RPMI8226 (cell line): ENCODE measurements at regions not wholly inside any gene's neighbourhood (a gene's known extent, or its start where the extent isn't known, plus 50 kb on each side); places are given as distances from the start of the nearest gene placed in this dataset.

Experiments
- DNase-seq: peaks from one replicate; pipeline ENCODE4 v3.0.0-alpha.2; 2015

DNA sequence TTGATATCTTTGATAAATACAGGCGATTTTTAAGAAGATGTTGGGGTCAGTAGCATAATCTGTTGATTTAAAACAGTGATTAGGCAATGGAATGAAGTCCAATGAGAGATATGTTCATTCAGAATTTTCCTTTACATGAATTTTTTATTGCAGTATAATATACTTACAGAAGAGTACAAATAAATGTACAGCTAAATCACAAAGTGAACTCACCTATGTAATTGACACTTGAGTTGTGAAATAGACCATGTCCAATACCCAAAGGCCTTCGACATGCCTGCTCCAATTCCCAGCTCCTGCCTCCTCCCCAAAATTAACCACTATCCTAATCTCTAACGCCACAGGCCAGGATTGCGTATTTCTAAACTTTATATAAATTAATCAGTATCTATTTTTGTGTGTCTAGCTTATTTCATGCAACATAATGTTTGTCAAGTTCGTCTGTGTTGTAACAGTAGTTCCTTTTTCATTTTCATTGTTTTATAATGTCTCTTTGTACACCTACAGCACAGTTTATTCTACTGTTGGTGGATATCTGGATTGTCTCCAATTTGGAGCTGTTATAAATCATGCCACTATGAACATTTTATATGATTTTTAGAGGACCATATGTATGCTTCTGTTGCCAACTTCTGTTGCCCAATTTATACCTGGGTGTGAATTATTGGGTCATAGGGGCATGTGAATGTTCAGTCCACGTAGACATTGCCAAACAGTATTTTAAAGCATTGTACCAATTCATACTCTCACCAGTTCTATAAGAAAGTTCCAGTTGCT is 208.3 kb downstream of the TLE1 start:
- no peak for DNase-seq

DNA sequence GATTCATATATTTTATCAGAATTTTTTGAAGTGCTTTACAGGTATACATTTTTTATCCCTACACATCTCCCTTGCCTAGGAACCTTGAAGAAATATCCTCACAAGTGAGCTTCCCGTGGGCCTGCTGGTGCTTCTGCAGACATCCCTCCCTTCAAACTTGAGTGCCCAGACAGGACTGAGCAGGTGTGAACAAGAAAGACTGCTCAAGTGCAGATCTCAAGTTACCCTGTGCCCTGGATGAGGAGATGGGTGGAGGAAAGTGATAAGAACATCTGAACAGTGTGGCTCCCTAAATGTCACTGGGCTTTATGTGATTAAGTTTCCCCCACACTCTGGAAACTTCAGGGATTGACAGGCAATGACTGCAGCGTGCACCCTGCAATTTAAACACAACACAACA is 209.8 kb downstream of the TLE1 start:
- no peak for DNase-seq

DNA sequence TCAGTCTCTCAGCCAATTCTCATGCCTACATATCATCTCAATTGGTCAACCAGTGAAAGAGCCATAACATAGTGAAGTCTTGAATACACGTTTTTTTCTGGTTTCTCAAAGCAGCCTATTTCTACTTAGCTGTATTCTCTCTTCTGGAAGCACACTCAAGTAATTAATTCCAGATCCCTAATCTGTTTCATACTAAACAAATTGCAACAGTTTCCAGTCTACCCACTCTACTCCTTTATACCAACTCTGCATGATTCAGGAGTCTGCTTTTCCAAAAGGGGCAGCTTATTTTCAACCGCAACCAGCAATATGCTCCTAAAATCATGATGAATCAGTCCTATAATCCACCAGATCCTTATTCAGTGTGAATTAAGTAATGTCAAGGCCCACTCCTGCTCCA is 211.7 kb downstream of the TLE1 start:
- DNase-seq: no peak

DNA sequence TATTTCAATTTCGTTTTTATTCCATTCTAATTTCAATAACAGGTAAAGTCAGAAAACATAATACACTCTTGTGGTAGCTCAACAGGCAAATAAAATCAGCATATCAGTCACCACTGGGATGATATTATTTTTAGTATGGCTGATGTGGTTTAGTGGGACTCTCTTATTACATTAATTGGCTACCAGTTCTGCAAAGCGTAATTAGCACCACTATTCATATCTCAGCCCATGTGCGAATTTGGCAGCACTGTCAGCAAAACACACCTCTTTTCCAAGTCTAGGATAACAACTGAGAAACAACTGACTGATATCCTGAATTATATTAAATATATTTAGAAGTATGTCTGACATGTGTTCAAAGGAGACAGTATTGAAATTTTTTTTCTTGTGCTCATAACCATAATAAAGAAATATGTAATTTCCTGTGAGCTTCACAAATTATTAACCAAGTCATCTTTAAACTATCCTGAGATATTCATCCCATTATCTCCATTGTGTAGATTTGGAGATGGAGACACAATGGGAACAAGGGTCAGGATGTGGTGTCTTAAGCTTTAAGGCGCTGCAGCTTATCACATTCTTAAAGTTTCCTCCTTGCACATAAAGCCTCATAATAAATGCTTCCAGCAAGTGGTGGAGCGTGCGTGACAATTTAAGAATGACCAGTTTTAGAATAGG is 212.4 kb downstream of the TLE1 start:
- DNase-seq: no peak

DNA sequence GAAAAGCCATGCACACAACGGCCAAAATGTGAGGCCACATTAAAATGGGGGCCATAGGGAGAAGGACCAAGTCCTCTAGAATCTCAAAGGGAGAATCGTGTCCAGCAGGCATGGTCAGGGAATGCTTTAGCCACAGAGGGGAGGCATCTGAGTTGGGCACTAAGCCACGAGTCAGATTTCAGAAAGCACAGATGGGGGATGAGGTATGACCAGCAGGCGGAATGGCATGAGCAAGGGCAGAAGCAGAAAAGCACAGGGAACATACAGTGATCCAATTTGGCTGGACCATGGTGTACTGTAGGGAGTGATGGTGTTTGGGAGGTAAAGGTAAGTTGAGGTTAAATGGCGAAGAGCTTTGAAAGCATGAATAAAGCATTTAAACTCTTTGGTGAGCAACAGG is 214.6 kb downstream of the TLE1 start:
- no peak for DNase-seq

DNA sequence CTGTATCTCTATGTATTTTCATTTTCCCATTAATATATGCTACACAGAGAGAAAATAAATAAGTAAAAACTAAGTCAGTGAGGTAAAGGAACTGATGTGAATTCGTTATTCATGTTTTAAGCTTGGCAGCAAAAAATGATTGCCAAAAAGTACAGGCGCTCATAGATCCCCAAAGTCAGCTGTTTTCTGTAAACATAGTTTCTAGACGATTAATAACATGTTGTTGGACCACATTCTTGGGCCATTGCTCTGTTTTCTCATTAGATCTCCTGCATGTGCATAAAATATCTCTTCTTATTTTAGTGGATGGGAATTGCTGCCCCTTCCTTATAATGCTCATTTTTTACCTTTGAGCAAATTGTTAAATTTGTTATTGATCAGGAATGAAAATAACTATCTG is 215.2 kb downstream of the TLE1 start:
- no peak for DNase-seq

DNA sequence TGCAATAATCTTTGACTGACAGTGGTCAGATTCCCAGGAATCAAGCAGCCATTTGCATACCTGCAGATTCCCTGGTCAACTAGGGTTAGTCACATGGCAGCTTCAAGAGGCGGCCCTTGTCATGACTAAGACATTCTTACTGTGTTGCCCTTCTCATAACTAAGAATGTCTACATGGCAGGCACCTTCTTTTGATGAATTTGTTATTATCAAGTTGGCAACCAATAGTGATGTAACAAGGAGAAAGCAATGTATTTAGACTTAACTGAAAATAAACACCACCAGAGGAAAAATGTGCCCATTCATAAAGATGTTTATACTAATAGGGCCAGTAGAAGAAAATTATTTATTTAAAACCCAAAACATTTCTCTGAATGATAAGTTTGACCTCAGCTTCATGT is 215.6 kb downstream of the TLE1 start:
- DNase-seq: no peak

DNA sequence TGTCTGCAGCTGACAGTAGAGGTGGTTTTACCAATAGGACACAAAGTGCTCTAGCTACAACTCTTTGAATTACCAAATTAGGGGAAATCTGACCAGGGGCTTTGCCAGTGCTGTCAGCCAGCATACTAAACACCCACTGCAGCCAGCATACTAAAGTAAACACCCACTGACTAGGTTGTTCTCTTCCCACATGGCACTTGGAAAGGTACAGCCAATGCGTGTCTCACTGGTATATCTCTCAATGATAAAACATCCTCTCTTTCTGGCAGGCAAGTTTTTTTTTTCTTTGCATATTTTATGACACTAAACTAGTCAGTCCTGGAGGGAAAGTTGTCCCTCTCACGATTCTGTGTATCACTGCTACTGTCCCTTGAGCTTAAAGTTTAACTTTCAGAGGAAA is 216.1 kb downstream of the TLE1 start:
- DNase-seq: no peak

DNA sequence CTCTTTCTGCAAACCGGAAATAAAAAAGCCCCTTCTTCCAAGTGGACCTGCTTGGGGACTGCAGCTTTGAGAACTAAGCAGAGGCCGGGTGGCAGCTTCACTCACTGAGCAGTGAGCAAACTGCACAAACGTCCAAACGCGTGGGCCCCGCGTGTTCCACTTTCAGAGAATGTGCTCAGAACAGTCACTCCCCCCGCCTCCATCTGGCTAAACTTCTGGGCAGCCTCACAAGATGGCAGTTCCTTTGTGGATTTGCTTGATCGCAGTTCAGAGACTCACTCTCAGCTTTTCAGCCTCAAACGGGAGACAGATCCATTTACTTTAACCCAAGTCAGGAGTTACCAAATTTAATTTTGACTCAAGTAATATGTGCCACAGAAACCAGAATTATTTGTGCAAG is 216.6 kb downstream of the TLE1 start:
- no peak for DNase-seq

DNA sequence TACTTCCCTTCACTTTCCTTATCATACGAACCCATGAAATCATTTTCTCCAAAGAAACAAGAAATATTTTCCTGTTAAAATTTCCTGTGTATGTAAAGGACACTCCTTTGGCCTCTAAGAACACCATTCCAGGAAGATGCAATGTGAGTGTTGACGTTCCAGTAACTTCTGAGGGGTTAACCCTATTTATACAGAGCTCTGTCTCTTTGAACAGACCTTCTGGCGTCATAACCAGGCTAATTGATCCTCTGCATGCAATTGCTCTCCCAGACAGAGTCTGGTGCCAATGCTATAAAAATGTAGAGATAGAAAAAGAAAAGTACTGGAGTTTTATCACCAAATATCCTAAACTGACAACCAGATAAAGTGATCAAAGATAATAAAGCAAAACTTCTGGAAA is 218.5 kb downstream of the TLE1 start:
- DNase-seq: no peak

DNA sequence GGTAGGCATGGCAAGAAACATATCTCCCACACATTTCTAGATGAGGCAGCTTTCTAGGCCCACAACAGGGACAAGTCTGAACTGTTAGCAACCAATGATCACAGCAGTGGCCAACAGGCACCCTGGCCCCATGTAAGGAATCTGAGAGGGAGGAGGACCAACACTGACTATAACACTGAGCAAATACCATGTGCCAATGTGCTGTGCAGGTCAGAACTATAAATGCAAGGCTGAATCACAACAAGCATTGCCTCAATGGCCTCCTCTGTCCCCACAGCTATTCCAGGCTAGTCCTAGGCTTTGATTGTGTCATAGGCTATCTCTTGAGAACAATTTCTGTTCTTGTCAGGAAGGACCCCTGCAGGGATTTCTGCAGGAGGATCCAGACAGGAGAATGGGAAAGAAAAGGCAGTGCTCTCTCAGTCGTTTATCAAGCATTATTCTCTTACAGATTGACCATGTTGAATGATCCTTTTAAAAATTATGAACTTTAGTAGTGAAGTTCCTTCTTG is 221.2 kb downstream of the TLE1 start:
- no peak for DNase-seq

DNA sequence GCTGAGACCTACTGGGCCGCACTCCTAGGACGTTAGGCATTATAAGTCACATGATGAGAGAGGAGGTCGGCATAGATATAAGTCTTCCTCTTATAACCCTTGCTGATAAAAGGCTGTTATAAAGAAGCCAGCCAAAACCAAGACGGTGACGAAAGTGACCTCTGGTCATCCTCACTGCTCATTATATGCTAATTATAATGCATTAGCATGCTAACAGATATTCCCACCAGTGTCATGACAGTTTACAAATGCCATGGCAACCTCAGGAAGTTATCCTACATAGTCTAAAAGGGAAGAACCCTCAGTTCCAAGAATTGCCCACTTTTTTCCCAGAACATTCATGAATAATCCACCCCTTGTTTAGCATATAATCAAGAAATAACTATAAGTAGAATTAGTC is 222.4 kb downstream of the TLE1 start:
- no peak for DNase-seq

DNA sequence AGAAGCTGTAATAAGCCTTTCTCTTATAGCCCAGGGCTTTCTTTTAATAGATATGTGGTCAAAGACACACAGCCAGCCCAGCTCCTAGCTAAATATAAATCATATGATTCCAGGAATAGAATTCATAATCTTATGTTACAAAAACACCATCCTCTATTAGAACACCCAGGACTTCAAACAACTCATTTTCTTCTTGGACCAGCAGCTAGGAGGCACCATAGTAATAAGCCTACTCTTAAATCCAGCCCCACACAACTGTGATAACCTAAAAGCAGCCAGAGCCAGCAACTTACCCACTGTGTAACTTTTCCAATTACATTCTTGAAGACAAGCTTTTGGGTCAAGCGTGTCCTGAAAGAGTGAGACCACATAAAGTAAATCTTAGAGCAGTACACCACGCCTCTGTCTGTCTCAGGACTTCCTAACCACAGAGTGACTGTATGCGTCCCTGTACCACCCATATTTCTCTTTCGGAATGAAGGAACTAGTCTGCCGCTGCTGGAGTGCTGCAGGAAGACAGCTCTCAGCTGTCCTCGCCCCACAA is 223.8 kb downstream of the TLE1 start:
- no peak for DNase-seq

DNA sequence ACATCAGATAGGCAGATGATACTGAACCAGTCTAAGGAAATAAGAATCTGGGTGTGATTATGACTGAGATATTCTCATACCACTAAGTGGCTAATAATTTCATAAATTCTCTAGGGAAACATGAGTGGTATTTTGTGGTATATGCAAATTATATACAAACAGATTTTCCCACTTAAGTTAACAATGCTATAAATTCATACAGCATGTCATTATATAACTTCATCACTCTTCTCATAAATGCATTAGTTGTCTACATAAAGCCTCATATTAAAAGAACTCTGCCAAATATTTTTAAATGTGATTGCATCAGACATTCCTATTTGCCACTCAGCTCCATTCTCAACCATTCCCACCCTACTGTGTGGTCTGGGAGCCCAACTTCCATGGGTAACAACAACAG is 226.5 kb downstream of the TLE1 start:
- no peak for DNase-seq

DNA sequence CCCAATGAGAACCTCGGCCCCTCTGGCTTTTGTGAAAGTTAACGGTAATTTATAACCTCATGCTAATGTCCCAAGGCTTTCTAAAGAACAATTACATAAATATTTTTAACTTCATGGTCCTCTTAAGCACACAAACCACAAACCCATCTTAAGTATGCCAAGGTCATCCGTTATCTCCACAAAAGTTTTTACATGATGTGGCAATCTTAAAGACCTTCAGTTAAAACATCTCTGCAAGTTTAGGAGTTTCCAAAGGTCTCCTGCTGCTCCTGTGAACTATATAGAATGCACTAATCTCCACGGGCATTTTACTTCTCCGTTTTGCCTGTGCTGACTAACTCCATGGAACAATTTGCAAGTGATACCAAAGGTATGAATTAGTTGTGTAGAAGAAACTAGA is 228.2 kb downstream of the TLE1 start:
- no peak for DNase-seq

DNA sequence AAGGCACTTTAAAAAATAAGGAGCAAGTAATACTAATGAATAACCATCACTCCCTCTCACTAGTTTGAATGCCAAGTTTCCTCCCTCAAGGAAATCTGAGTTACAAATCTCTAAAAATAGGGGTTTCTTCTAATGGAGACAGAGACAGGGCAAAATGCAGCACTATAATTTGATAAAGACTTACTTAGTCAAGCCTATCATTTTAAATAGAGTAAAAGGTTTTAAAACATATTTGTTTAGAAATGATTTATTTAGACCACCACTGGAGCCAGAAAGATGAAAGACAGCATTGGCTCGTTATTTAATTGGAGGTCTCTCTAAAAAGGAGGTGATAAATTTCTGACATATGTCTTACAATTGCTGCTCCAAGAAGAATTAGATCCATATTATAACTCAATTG is 228.7 kb downstream of the TLE1 start:
- no peak for DNase-seq

DNA sequence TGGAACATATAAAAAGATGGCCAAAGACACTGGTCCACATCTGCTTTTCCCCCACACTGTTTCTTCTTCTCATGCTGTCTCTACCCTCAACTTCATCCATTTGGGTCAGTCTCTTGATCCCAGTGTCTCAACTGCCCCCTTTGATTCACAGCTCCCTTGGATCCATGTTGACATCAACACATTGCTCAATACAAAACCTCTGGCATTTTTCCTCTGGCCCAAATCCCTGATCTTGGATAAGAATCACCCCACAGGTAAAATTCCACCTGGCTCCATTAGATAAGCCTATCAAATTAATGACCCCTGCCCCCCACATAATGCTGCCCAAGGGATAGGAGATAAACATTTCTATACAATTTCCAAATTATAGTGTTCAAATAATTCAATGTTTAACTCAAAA is 229.8 kb downstream of the TLE1 start:
- DNase-seq: no peak

DNA sequence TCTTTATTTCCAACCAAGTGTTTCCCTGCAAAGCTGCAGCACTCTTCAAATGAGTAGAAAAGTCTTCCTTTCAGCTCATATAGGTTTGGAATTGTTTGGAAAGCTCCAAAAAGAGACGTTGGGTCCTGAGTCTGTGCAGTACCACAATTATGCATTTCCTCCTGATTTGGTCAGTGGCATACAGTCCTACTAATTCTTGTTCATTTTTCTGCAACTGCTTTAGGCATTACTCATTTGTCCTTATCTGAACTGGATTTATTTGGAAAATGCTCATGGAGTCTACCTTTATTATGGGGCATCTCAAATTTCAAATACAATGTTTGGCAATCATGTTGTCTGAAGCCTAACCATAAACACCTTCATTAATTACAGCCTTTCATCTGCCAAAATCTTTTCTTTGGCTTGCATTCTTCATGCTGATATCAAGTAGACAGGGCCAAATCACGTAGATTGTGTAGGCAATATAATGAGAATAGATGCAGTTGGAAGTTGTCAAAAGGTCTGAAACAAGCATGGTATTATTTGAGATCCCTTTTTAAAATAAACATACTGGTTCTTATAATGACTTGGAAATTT is 232.8 kb downstream of the TLE1 start:
- DNase-seq: no peak

DNA sequence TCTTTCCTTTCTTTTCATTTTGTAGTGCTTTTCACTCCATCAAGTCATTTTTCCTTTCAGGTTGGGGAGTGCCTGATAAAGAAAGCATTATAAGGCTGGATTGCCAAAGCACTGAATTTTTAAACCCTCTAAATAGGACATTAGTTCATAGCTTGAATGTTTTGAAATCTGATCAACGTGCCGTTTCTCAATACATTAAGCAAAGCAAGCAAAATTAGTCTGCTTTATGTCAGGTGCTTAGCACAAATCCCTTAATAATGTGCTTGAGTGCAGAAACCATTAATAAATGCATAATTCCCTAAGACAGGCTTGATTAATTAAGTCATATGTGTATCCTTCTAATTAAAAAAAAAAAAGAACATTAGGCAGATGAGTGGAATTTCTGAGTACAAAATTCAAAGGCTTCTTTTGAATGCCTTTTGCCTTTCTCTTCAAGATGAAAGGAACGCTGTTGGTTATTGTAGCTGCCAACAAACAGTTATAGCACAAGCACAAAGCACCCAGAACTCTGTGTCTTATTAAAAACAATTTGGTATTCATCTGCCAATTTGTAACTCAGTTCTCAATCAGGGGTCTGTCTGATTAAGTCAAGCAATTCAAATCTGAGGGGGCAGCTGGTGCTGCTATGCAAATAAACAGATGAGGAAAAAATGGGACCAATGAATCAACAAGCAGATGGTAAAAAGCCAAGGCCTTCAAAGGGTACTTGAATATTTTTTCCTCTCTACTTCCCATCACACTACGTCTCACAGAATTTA is 233.7 kb downstream of the TLE1 start:
- no peak for DNase-seq

DNA sequence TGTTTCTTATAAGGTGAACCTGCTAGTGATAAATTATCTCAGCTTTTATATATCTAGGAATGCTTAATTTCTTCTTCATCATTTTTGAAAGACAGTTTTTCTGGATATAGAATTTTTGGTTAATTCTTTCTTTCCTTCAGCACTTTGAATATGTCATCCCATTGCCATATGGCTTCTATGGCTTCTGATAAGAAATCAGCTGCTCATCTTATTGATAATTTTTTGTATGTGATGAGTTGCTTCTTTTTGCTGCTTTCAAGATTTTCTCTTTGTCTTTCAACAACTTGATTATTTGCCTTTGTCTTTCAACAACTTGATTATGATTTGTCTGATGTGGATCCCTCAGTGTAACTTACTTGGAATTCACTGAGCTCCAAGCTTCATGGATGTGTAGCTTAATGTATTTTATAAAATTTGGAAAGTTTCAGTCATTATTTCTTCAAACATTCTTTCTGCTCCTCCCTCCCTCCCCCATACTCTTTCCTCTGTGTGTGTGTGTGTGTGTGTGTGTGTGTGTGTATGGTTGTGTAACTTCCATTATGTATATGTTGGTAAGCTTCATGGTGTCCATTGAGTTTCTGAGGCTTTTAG is 243.9 kb downstream of the TLE1 start:
- no peak for DNase-seq

DNA sequence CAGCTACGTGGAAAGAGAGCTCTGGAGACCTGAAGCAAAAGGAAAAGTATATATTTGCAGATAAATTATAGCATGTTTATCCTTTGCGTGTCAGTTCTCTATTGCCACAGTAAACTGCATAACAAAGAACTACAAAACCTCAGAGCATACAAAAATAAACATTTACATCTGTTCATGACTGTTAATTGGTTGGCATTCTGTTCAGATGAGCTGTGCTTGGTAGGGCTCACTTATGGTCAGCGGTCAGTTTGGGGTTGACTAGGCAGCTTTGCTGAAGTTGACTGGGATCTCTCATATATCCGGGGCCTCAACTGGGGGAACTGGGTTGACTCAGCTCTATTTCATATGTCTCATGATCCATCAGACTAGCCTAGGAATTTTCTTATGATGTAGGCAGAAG is 257.7 kb downstream of the TLE1 start:
- DNase-seq: no peak

DNA sequence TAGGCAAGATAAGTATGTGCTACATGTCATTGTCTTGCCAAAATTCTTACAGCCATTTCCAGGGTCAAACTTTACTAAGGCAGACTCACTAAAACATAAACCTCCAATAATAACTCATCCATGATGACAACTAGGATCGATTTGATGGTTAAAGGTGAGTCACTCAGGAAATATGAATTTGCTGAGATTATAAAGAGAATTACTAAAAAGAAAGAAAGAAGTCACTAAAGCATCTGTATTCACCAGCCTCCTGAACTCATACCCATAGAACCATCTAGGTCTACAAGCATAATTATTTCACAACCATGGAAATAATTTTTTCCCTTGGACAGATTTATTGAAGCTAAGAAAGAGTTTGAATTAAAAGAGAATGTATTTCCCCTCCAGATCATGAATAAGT is 258.6 kb downstream of the TLE1 start:
- DNase-seq: no peak

DNA sequence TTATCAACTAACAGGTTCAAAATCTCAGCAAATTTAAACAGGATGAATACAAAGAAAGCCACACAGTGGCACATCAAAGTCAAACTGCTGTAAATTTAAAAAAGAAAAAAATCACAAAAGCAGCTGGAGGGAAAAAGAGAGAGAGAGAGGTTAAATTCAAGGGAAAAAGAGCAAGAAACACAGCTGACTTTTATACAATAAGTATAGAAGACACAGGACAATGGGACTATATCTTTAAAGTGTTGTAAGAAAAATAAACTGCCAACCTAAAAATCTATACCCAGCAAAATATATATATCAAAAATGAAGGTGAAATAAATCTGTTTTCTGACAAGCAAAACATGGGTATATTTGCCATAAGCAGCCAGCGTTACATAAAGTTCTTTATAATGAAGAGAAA is 261.5 kb downstream of the TLE1 start:
- DNase-seq: no peak
